GM23338 (cell line): ENCODE measurements at regions not wholly inside any gene's neighbourhood (a gene's known extent, or its start where the extent isn't known, plus 50 kb on each side); places are given as distances from the start of the nearest gene placed in this dataset.

Experiments used
- ATAC-seq: fragments of 200-7000 bp; cut with Tn5 transposase; 3 replicates; pipeline ENCODE4 v1.9.1; 2020
- DNase-seq: peaks from one replicate; pipeline ENCODE4 v3.0.0-alpha.2; 2015; ENCODE audit warnings: low spot score
- H2AFZ ChIP-seq: fragments of 200-600 bp; sonication (generic); 2 replicates; pipeline ENCODE4 v1.8.0; 2016; ENCODE audit warnings: antibody characterized with exemption, mild to moderate bottlenecking, moderate library complexity
- H3F3A ChIP-seq: fragments of 200-600 bp; sonication (generic); replicated peaks from 2 replicates; pipeline ENCODE4 v1.8.0; 2017; ENCODE audit warnings: antibody characterized with exemption, mixed run types, low read depth
- H3K27ac ChIP-seq: fragments of 200-600 bp; sonication (generic); 2 replicates; pipeline ENCODE4 v1.6.1; 2016; ENCODE audit warnings: low read depth
- H3K27me3 ChIP-seq: fragments of 200-600 bp; sonication (generic); 2 replicates; pipeline ENCODE4 v1.8.0; 2016; ENCODE audit warnings: mild to moderate bottlenecking, mixed run types, moderate library complexity; ENCODE audit not compliant: insufficient read depth
- H3K36me3 ChIP-seq: fragments of 200-600 bp; sonication (generic); 2 replicates; pipeline ENCODE4 v1.8.0; 2016; ENCODE audit warnings: mild to moderate bottlenecking; ENCODE audit not compliant: insufficient read depth
- H3K4me1 ChIP-seq: fragments of 200-600 bp; sonication (generic); 2 replicates; pipeline ENCODE4 v1.8.0; 2016; ENCODE audit warnings: mild to moderate bottlenecking, moderate library complexity; ENCODE audit not compliant: insufficient read depth
- H3K4me2 ChIP-seq: fragments of 200-600 bp; sonication (generic); 2 replicates; pipeline ENCODE4 v1.7.1; 2017; ENCODE audit warnings: mixed run types
- H3K4me3 ChIP-seq: fragments of 200-600 bp; sonication (generic); 2 replicates; pipeline ENCODE4 v1.6.1; 2016; ENCODE audit warnings: mixed run types
- H3K79me2 ChIP-seq: fragments of 200-600 bp; sonication (generic); replicated peaks from 2 replicates; pipeline ENCODE4 v1.8.0; 2017; ENCODE audit warnings: mild to moderate bottlenecking; ENCODE audit not compliant: insufficient read depth
- H3K9me2 ChIP-seq: fragments of 200-600 bp; sonication (generic); 2 replicates; pipeline ENCODE4 v1.8.0; 2017; ENCODE audit not compliant: insufficient read depth
- H4K20me1 ChIP-seq: fragments of 200-600 bp; sonication (generic); replicated peaks from 2 replicates; pipeline ENCODE4 v1.8.0; 2017; ENCODE audit warnings: mild to moderate bottlenecking; ENCODE audit not compliant: insufficient read depth
- H3K27ac Mint-ChIP-seq: 2 replicates; pipeline ENCODE4 v1.8.0; 2020; ENCODE audit warnings: inconsistent platforms, mild to moderate bottlenecking, moderate library complexity, mixed read lengths
- H3K27me3 Mint-ChIP-seq: 3 replicates; pipeline ENCODE4 v1.8.0; 2022; ENCODE audit warnings: low read depth, mild to moderate bottlenecking, moderate library complexity, mixed read lengths, inconsistent platforms; ENCODE audit not compliant: insufficient read depth, poor library complexity
- H3K36me3 Mint-ChIP-seq: 3 replicates; pipeline ENCODE4 v1.8.0; 2021; ENCODE audit warnings: low read depth, mild to moderate bottlenecking, inconsistent platforms, moderate library complexity, mixed read lengths
- H3K4me1 Mint-ChIP-seq: 3 replicates; pipeline ENCODE4 v1.8.0; 2020; ENCODE audit warnings: mild to moderate bottlenecking, inconsistent platforms, mixed read lengths
- H3K4me3 Mint-ChIP-seq: 3 replicates; pipeline ENCODE4 v1.8.0; 2021; ENCODE audit warnings: moderate library complexity, mild to moderate bottlenecking, inconsistent platforms, mixed read lengths
- H3K9me3 Mint-ChIP-seq: 3 replicates; pipeline ENCODE4 v1.8.0; 2020; ENCODE audit warnings: moderate library complexity, mild to moderate bottlenecking, inconsistent platforms, mixed read lengths
- CREB1 ChIP-seq: fragments of 250-450 bp; sonication (Bioruptor Pico); IDR thresholded peaks from 2 replicates; pipeline ENCODE4 v1.5.0; 2020; ENCODE audit warnings: low read depth, mild to moderate bottlenecking, moderate library complexity
- ETS1 ChIP-seq: IDR thresholded peaks from 2 replicates; pipeline ENCODE4 v1.6.1; 2016; ENCODE audit warnings: antibody characterized with exemption
- POLR2AphosphoS5 ChIP-seq: IDR thresholded peaks from 2 replicates; pipeline ENCODE4 v1.6.1; 2016; ENCODE audit warnings: antibody characterized with exemption, low read depth
- STAT1 ChIP-seq: IDR thresholded peaks from one replicate; pipeline ENCODE4 v1.6.1; 2016; ENCODE audit warnings: antibody characterized with exemption; ENCODE audit not compliant: unreplicated experiment
- ZNF331 ChIP-seq: fragments of 250-450 bp; sonication (Bioruptor Pico); IDR thresholded peaks from 2 replicates; pipeline ENCODE4 v1.5.0; 2020; ENCODE audit warnings: low read depth, mild to moderate bottlenecking, moderate library complexity
- ZNF462 ChIP-seq: fragments of 250-450 bp; sonication (Bioruptor Pico); IDR thresholded peaks from 2 replicates; pipeline ENCODE4 v1.5.0; 2020; ENCODE audit warnings: mild to moderate bottlenecking, moderate library complexity

- Histone ChIP-seq H3K36me3 (no peaks in the 10 kb centered on the region), H3K79me2 (no peaks in the 10 kb centered on the region), H3K27ac (no peak overlapping the region), H3F3A (no peaks in the 10 kb centered on the region), H3K9me2 (0 out of 2 replicates have a peak, but pooled peaks cover 11% of the 10 kb centered on the region), H4K20me1 (no peaks in the 10 kb centered on the region), H3K4me1 (no peaks in the 10 kb centered on the region), H3K27me3 (no peaks in the 10 kb centered on the region), H3K4me2 (no peak overlapping the region), H2AFZ (no peak overlapping the region), H3K4me3 (no peak overlapping the region)
- H3K9me3 Mint-ChIP-seq = no peaks in the 10 kb centered on the region
- no peaks in the 10 kb centered on the region for H3K36me3 Mint-ChIP-seq
- H3K27me3 Mint-ChIP-seq = no peaks in the 10 kb centered on the region
- H3K27ac Mint-ChIP-seq = no peak overlapping the region
- H3K4me3 Mint-ChIP-seq = no peak overlapping the region
- TF ChIP-seq POLR2AphosphoS5 = no peak
- TF ChIP-seq ZNF331 (CRISPR knock-in tag) = no peak
- TF ChIP-seq CREB1 (CRISPR knock-in tag) = no peak
- TF ChIP-seq ZNF462 (CRISPR knock-in tag) = no peak
- DNase-seq = no peak
- no peaks in the 10 kb centered on the region for H3K4me1 Mint-ChIP-seq
- no peak for ATAC-seq
These were observed 113.3 kb upstream of the OTUD4 start for GRCh38 chr4:145293658-145294057.

DNA sequence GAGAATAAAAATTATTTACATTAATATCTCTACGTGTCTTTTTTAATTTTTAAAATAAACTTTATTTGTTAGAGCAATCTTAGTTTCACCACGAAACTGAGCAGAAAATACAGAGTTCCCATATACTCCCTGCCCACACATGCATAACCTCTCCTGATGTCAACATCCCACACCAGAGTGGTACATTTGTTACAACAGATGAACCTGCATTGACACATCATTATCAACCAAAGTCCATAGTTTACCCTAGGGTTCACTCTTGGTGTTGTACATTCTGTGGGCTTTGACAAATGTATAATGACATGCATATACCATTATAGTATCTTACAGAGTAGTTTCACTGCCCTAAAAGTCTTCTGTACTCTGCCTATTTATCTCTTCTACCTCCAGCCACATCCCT lies 110.6 kb upstream of the OTUD4 start:
- no peak for DNase-seq
- Histone ChIP-seq H3F3A (no peaks in the 10 kb centered on the region), H3K27ac (no peak overlapping the region), H4K20me1 (no peaks in the 10 kb centered on the region), H3K9me2 (0 out of 2 replicates have a peak, but pooled peaks cover 11% of the 10 kb centered on the region), H2AFZ (no peak overlapping the region), H3K79me2 (no peaks in the 10 kb centered on the region), H3K27me3 (no peaks in the 10 kb centered on the region), H3K4me2 (no peak overlapping the region), H3K4me1 (no peaks in the 10 kb centered on the region), H3K36me3 (no peaks in the 10 kb centered on the region), H3K4me3 (no peak overlapping the region)
- Mint-ChIP-seq H3K4me3 (no peak overlapping the region), H3K9me3 (no peaks in the 10 kb centered on the region; the same call in 2 of the 3 replicates), H3K36me3 (no peaks in the 10 kb centered on the region), H3K27ac (no peak overlapping the region), H3K27me3 (no peaks in the 10 kb centered on the region), H3K4me1 (no peaks in the 10 kb centered on the region)
- no peak for ATAC-seq
- no peak for TF ChIP-seq ZNF462 (CRISPR knock-in tag)
- TF ChIP-seq STAT1 = no peak
- TF ChIP-seq ETS1 = no peak
